ENCODE measurements at regions not wholly inside any gene's neighbourhood (a gene's known extent, or its start where the extent isn't known, plus 50 kb on each side); places are given as distances from the start of the nearest gene placed in this dataset.
"Not testable (repeated sequence)": the region's sequence is repeated elsewhere in the genome, so short reads cannot be mapped to it uniquely, and the experiment has no call there.

DNA sequence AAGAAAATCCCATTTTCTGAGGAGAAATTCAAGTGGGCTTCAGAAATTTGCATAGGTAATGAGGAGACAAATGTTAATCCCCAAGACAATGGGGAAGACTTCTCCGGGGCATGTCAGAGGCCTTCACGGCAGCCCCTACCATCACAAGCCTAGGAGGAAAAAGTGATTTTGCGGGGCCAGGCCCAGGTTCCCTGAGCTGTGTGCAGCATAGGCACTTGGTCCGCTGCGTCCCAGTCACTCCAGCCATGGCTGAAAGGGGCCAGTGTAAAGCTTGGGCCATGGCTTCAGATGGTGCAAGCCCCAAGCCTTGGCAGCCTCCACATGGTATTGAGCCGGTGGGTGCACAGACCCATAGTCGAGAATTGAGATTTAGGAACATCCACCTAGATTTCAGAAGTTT, 570.7 kb downstream of the KCNA4 start:
- POLR2A ChIA-PET = no interaction called here

DNA sequence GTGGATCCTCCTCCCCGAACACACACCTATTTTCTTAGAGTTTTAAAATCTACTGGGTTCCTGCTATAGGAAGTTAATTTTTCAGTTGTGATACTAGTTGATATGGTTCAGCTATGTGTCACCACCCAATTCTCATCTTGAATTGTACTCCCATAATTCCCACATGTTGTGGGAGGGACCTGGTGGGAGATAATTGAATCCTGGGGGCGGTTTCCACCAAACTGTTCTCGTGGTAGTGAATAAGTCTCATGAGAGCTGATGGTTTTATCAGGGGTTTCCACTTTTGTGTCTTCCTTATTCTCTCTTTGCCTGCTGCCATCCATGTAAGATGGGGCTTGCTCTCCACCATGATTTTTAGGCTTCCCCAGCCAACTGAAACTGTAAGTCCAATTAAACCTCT, 571.6 kb downstream of the KCNA4 start:
- H3K9me3 ChIP-seq (ENCODE audit: control insufficient read depth, insufficient read depth, low read depth, low read length); H3K36me3 ChIP-seq (ENCODE audit: control insufficient read depth in 2 of 2, insufficient read depth in 1 of 2, low read length in 2 of 2); H3K4me1 ChIP-seq (ENCODE audit: control insufficient read depth, insufficient read depth, low read length); CTCF ChIA-PET; H3K4me3 ChIP-seq (ENCODE audit: low read depth, low read length); H3K27ac ChIP-seq (ENCODE audit: extremely low read depth, low read depth, low read length); POLR2A ChIA-PET: not testable (repeated sequence)

More for the DNA sequence above, 570.7 kb downstream of the KCNA4 start:
- Histone ChIP-seq H3K36me3 (ENCODE audit: control insufficient read depth in 2 of 2, insufficient read depth in 1 of 2, low read length in 2 of 2) (no peaks in the 10 kb centered on the region), H3K4me3 (ENCODE audit: low read depth, low read length) (no peak overlapping the region), H3K4me1 (ENCODE audit: control insufficient read depth, insufficient read depth, low read length) (no peaks in the 10 kb centered on the region), H3K27ac (ENCODE audit: extremely low read depth, low read depth, low read length) (no peak overlapping the region), H3K9me3 (ENCODE audit: control insufficient read depth, insufficient read depth, low read depth, low read length) (no peaks in the 10 kb centered on the region)
- CTCF ChIA-PET = no interaction called here
- TF ChIP-seq ZNF174 (tag by site-specific recombination; IDR thresholded peaks at IDR 0.05) (no peak), REPIN1 (tag by site-specific recombination; IDR thresholded peaks at IDR 0.05; ENCODE audit: low read depth) (no peak), YY2 (tag by site-specific recombination; IDR thresholded peaks at IDR 0.05) (no peak), ZNF433 (tag by site-specific recombination; IDR thresholded peaks at IDR 0.05; ENCODE audit: low read depth) (no peak), ZNF10 (tag by site-specific recombination; IDR thresholded peaks at IDR 0.05) (no peak), ZBTB8A (tag by site-specific recombination; IDR thresholded peaks at IDR 0.05) (no peak), ZNF140 (tag by site-specific recombination; IDR thresholded peaks at IDR 0.05) (no peak), ZNF121 (tag by site-specific recombination; IDR thresholded peaks at IDR 0.05) (no peak), ZNF558 (tag by site-specific recombination; IDR thresholded peaks at IDR 0.05) (no peak), ZNF2 (tag by site-specific recombination; IDR thresholded peaks at IDR 0.05) (no peak), SALL2 (tag by site-specific recombination; IDR thresholded peaks at IDR 0.05; ENCODE audit: borderline replicate concordance) (no peak)
- TF ChIP-seq, protein P1, sequence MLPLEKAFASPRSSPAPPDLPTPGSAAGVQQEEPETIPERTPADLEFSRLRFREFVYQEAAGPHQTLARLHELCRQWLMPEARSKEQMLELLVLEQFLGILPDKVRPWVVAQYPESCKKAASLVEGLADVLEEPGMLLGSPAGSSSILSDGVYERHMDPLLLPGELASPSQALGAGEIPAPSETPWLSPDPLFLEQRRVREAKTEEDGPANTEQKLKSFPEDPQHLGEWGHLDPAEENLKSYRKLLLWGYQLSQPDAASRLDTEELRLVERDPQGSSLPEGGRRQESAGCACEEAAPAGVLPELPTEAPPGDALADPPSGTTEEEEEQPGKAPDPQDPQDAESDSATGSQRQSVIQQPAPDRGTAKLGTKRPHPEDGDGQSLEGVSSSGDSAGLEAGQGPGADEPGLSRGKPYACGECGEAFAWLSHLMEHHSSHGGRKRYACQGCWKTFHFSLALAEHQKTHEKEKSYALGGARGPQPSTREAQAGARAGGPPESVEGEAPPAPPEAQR (tag by site-specific recombination; IDR thresholded peaks at IDR 0.05) = no peak

DNA sequence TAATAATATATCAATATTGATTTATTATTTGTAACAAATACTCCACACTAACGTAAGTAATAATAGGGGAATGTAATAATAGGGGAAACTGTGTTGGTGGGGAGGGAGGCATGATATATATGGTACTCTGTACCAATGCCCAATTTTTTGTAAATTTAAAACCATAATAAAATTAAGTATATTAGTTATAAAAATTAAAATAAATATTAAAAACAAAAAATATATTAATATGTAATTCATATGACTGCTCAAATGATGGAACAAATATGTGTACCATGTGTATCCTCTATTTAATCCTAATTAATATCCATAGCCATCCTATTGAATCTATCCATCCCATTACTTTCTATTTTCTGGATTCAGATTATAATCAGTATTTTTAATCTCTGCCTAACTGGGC, 578.0 kb downstream of the KCNA4 start:
- Histone ChIP-seq H3K9me3 (ENCODE audit: control insufficient read depth, insufficient read depth, low read depth, low read length) (no peaks in the 10 kb centered on the region), H3K36me3 (ENCODE audit: control insufficient read depth in 2 of 2, insufficient read depth in 1 of 2, low read length in 2 of 2) (no peaks in the 10 kb centered on the region), H3K27ac (ENCODE audit: extremely low read depth, low read depth, low read length) (no peak overlapping the region), H3K4me3 (ENCODE audit: low read depth, low read length) (no peak overlapping the region), H3K4me1 (ENCODE audit: control insufficient read depth, insufficient read depth, low read length) (no peaks in the 10 kb centered on the region)
- ChIA-PET POLR2A (no interaction called here), CTCF (no interaction called here)
- TF ChIP-seq SALL2 (tag by site-specific recombination; IDR thresholded peaks at IDR 0.05; ENCODE audit: borderline replicate concordance) = no peak
- TF ChIP-seq ZNF549 (tag by site-specific recombination; IDR thresholded peaks at IDR 0.05) = no peak
- TF ChIP-seq ZNF707 (tag by site-specific recombination; IDR thresholded peaks at IDR 0.05) = no peak
- no peak for TF ChIP-seq ZNF292 (tag by site-specific recombination; IDR thresholded peaks at IDR 0.05; ENCODE audit: borderline replicate concordance, low read depth)
- TF ChIP-seq, protein P2, sequence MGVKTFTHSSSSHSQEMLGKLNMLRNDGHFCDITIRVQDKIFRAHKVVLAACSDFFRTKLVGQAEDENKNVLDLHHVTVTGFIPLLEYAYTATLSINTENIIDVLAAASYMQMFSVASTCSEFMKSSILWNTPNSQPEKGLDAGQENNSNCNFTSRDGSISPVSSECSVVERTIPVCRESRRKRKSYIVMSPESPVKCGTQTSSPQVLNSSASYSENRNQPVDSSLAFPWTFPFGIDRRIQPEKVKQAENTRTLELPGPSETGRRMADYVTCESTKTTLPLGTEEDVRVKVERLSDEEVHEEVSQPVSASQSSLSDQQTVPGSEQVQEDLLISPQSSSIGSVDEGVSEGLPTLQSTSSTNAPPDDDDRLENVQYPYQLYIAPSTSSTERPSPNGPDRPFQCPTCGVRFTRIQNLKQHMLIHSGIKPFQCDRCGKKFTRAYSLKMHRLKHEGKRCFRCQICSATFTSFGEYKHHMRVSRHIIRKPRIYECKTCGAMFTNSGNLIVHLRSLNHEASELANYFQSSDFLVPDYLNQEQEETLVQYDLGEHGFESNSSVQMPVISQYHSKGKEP (tag by site-specific recombination; IDR thresholded peaks at IDR 0.05) = no peak
- no peak for TF ChIP-seq ZNF658 (tag by site-specific recombination; IDR thresholded peaks at IDR 0.05)
- no peak for TF ChIP-seq ZNF121 (tag by site-specific recombination; IDR thresholded peaks at IDR 0.05)
- no peak for TF ChIP-seq ZXDB (tag by site-specific recombination; IDR thresholded peaks at IDR 0.05)
